Chondrocyte (in vitro differentiated cells): ENCODE measurements at regions not wholly inside any gene's neighbourhood (a gene's known extent, or its start where the extent isn't known, plus 50 kb on each side); places are given as distances from the start of the nearest gene placed in this dataset.

Source experiments
- DNase-seq: peaks from one replicate; pipeline ENCODE4 v3.0.0; 2021; ENCODE audit warnings: mixed read lengths, low spot score
- H3K27ac Mint-ChIP-seq: one replicate; pipeline ENCODE4 v1.8.0; 2021; ENCODE audit warnings: mild to moderate bottlenecking, moderate library complexity, mixed read lengths; ENCODE audit not compliant: unreplicated experiment
- H3K27me3 Mint-ChIP-seq: 2 replicates; pipeline ENCODE4 v1.8.0; 2021; ENCODE audit warnings: low read depth, mixed read lengths
- H3K36me3 Mint-ChIP-seq: 2 replicates; pipeline ENCODE4 v1.8.0; 2021; ENCODE audit warnings: low read depth, mixed read lengths
- H3K4me1 Mint-ChIP-seq: 2 replicates; pipeline ENCODE4 v1.8.0; 2021; ENCODE audit warnings: low read depth, mild to moderate bottlenecking, mixed read lengths
- H3K4me3 Mint-ChIP-seq: one replicate; pipeline ENCODE4 v1.8.0; 2021; ENCODE audit warnings: mild to moderate bottlenecking, moderate library complexity, mixed read lengths; ENCODE audit not compliant: unreplicated experiment
- H3K9me3 Mint-ChIP-seq: 2 replicates; pipeline ENCODE4 v1.8.0; 2021; ENCODE audit warnings: low read depth, mixed read lengths
- TF ChIP-seq, protein P1 (sequence below): fragments of 200-600 bp; sonication (generic); IDR thresholded peaks from 2 replicates; pipeline ENCODE4 v1.5.0; 2021; ENCODE audit warnings: antibody characterized with exemption, mild to moderate bottlenecking, moderate library complexity

DNA sequence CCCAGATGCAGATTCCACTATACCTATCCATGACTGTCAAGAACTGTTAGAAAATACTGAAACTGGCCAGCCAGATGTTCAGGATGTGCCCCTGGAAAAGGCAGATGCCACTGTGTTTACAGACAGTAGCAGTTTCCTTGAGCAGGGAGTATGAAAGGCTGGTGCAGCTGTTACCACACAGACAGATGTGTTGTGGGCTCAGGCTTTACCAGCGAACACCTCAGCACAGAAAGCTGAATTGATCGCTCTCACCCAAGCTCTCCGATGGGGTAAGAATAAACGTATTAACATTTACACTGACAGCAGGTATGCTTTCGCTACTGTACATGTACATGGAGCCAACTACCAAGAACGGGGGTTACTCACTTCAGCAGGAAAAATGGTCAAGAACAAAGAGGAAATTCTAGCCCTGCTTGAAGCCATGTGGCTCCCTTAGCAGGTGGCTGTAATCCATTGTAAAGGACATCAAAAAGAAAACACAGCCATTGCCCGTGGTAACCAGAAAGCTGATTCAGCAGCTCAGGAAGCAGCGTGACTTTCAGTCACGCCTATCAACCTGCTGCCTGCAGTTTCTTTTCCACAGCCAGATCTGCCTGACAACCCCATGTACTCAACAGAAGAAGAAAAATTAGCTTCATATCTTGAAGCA lies 459.7 kb upstream of the HTR1E start:
- Mint-ChIP-seq H3K9me3 (peaks cover 9% of the 10 kb centered on the region), H3K4me3 (no peak overlapping the region), H3K27ac (no peak overlapping the region), H3K4me1 (no peaks in the 10 kb centered on the region), H3K27me3 (no peaks in the 10 kb centered on the region), H3K36me3 (no peaks in the 10 kb centered on the region)
- DNase-seq: no peak
- TF ChIP-seq, protein P1, sequence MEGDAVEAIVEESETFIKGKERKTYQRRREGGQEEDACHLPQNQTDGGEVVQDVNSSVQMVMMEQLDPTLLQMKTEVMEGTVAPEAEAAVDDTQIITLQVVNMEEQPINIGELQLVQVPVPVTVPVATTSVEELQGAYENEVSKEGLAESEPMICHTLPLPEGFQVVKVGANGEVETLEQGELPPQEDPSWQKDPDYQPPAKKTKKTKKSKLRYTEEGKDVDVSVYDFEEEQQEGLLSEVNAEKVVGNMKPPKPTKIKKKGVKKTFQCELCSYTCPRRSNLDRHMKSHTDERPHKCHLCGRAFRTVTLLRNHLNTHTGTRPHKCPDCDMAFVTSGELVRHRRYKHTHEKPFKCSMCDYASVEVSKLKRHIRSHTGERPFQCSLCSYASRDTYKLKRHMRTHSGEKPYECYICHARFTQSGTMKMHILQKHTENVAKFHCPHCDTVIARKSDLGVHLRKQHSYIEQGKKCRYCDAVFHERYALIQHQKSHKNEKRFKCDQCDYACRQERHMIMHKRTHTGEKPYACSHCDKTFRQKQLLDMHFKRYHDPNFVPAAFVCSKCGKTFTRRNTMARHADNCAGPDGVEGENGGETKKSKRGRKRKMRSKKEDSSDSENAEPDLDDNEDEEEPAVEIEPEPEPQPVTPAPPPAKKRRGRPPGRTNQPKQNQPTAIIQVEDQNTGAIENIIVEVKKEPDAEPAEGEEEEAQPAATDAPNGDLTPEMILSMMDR: no peak

DNA sequence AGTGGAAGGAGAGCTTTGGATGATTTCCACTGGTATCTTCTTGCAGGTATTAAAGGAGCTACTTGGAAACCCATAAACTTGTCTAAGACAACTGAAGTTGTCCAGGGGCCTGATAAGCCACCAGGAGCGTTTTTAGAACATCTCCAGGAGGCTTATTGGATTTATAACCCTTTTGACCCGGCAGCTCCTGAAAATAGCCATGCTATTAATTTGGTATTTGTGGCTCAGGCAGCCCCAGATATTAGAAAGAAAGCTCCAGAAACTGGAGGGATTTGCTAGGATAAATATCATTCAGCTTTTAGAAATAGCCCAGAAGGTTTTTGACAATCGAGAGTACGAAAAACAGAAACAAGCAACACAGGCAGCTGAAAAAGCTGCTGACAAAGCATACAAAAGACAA lies 461.0 kb upstream of the HTR1E start:
- Mint-ChIP-seq H3K4me1 (no peaks in the 10 kb centered on the region), H3K27ac (no peak overlapping the region), H3K9me3 (peaks cover 9% of the 10 kb centered on the region), H3K4me3 (no peak overlapping the region), H3K27me3 (no peaks in the 10 kb centered on the region), H3K36me3 (no peaks in the 10 kb centered on the region)
- TF ChIP-seq, protein P1: no peak
- DNase-seq: no peak

DNA sequence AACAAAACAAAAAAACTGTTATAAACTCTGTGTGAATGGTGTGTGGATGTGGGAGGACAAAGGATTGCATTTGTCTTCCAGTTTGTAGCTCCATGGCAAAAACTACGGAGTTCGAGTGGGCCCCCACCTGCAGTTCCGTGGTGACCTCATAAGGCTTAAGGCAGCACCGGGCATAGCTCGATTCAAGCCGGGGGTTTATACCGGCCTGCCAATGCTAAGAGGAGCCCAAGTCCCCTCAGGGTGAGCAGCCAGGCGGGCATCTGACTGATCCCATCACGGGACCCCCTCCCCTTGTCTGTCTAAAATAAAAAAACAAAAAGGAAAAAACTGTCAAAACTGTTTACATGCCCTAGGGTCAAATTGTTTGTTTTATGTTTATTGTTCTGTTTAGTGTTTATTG lies 463.2 kb upstream of the HTR1E start:
- Mint-ChIP-seq H3K27me3 (no peaks in the 10 kb centered on the region), H3K4me3 (no peak overlapping the region), H3K27ac (no peak overlapping the region), H3K9me3 (peaks cover 7% of the 10 kb centered on the region), H3K36me3 (no peaks in the 10 kb centered on the region), H3K4me1 (no peaks in the 10 kb centered on the region)
- no peak for DNase-seq
- TF ChIP-seq, protein P1: no peak

DNA sequence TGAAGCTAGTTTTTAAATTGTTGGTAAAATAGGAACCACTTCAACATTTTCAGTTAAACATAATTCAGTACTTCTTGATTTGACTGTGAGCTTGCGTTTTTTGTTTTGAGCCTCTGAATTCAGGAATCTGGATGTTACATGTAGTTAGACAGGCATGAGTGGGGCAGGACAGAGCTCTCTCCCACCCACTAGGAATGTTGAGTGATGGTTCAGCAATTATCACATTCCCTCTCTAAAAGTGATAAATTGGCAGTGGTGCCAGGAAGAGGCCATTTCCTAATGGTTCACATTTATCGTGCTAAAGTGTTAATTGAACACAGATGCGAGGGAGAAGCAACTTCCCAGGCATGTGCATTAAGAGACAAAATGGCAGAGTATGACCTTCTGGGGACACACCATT lies 465.5 kb upstream of the HTR1E start:
- TF ChIP-seq, protein P1: no peak
- H3K27me3 Mint-ChIP-seq: no peaks in the 10 kb centered on the region
- no peak for DNase-seq
- H3K36me3 Mint-ChIP-seq: no peaks in the 10 kb centered on the region
- H3K27ac Mint-ChIP-seq: no peak overlapping the region
- peaks cover 12% of the 10 kb centered on the region for H3K9me3 Mint-ChIP-seq
- no peaks in the 10 kb centered on the region for H3K4me1 Mint-ChIP-seq
- no peak overlapping the region for H3K4me3 Mint-ChIP-seq

DNA sequence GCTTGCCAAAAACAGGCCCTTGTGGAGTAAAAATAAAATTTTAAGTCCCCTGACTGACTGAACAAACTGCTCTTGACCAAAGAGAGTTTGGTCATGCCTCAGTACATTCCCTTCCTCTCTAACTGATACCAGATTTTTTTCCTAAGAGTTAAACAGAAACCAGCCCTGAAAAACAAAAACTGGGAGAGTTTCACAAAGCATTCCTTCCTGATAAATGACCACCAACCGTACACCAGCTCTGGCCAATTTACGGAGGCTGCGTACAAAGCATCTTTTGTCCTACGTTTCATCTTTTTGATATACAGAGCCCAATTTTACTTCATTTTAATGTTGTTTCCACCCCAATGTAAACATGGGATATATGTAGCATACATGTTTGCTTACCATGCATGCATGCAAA lies 477.4 kb upstream of the HTR1E start:
- no peaks in the 10 kb centered on the region for H3K4me1 Mint-ChIP-seq
- peaks cover 24% of the 10 kb centered on the region for H3K9me3 Mint-ChIP-seq
- H3K4me3 Mint-ChIP-seq: no peak overlapping the region
- H3K36me3 Mint-ChIP-seq: no peaks in the 10 kb centered on the region
- H3K27me3 Mint-ChIP-seq: no peaks in the 10 kb centered on the region
- DNase-seq: no peak
- H3K27ac Mint-ChIP-seq: no peak overlapping the region
- TF ChIP-seq, protein P1: no peak
